Spleen (tissue), 7 donors: ENCODE measurements at regions not wholly inside any gene's neighbourhood (a gene's known extent, or its start where the extent isn't known, plus 50 kb on each side); places are given as distances from the start of the nearest gene placed in this dataset.

Source experiments
- POLR2A ChIP-seq, 3 donors: fragments of 450-650 bp; IDR thresholded peaks; one replicate each; pipeline ENCODE4 v1.5.1; 2017; ENCODE audit warnings: antibody characterized with exemption in 3 of 3, mild to moderate bottlenecking in 1 of 3
- POLR2AphosphoS5 ChIP-seq, 3 donors: sonication (generic); formaldehyde crosslinking; IDR thresholded peaks; one replicate each; pipeline ENCODE4 v1.5.1; 2017; ENCODE audit warnings: antibody characterized with exemption in 3 of 3
- TF ChIP-seq, protein P1 (sequence below), 11 experiments: fragments of 200-600 bp in 7 of 11; fragments of 450-650 bp in 4 of 11; sonication (generic) in 4 of 11; IDR thresholded peaks in 8 of 11; conservative IDR thresholded peaks in 3 of 11; 1 replicate in 7 of 11; 2 replicates in 4 of 11; pipeline versions ENCODE4 v1.4.0 to v1.8.0; 2016 to 2021; ENCODE audit warnings: antibody characterized with exemption in 11 of 11, inconsistent platforms in 4 of 11, mild to moderate bottlenecking in 1 of 11
- donor health status: DM: no; HTN: no; CAD: no; lungs with moderate emphysema.
- donor health status: DM: no; HTN: no; CAD: no.
- donor health status: DM: no; HTN: no; CAD: no.

DNA sequence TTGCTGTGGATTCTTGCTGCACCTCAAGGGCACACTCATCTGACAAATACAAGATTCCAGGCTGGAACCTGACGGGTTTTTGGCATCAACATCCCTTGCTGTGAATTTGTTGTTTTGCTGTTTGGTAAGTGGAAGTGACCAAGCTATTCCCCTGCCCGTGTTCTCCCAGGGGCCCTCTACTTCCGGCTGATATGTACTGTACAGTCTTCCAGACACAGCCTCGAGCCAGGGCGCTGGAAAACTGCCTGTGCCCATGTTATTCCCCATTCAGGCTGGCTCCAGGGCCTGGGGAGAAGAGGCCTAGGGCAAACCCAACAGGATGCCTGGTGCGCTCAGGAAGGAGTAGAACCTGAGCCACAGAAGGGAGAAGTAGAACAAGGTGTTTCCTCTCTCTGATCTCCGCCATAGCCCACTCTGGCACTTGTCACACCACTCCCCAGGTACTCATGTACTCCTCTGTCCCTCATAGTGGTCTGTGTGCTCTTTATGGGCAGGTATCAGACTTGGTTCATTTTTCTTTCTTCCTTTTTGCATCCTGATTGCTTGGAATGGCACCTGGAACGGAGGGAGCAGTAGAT is 67.8 kb upstream of the LTA4H start:
- TF ChIP-seq, protein P1, sequence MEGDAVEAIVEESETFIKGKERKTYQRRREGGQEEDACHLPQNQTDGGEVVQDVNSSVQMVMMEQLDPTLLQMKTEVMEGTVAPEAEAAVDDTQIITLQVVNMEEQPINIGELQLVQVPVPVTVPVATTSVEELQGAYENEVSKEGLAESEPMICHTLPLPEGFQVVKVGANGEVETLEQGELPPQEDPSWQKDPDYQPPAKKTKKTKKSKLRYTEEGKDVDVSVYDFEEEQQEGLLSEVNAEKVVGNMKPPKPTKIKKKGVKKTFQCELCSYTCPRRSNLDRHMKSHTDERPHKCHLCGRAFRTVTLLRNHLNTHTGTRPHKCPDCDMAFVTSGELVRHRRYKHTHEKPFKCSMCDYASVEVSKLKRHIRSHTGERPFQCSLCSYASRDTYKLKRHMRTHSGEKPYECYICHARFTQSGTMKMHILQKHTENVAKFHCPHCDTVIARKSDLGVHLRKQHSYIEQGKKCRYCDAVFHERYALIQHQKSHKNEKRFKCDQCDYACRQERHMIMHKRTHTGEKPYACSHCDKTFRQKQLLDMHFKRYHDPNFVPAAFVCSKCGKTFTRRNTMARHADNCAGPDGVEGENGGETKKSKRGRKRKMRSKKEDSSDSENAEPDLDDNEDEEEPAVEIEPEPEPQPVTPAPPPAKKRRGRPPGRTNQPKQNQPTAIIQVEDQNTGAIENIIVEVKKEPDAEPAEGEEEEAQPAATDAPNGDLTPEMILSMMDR (IDR thresholded peaks at IDR 0.05 in 8 of 11, conservative IDR thresholded peaks at IDR 0.05 in 3 of 11), result no peak
- TF ChIP-seq POLR2A (IDR thresholded peaks at IDR 0.05) (no peak), POLR2AphosphoS5 (IDR thresholded peaks at IDR 0.05) (peak in 2 of 3 donors; percentile 29 to 53)
